ENCODE measurements at regions not wholly inside any gene's neighbourhood (a gene's known extent, or its start where the extent isn't known, plus 50 kb on each side); places are given as distances from the start of the nearest gene placed in this dataset.

GRCh38 chr4:4800646-4801408, 58.6 kb upstream of the MSX1 start:
- Histone ChIP-seq H3K4me2 (no peak overlapping the region; the same call in 1 of the 2 replicates), H3K4me3 (ENCODE audit: low read depth in 2 of 2, low read length in 1 of 2) (peak overlapping the region in 1 of 2 experiments; percentile 27; a peak in 1 of 4 replicates), H3K27ac (ENCODE audit: low read depth in 2 of 2, low read length in 1 of 2) (no peak overlapping the region), H3K27me3 (ENCODE audit: insufficient read depth) (no peaks in the 10 kb centered on the region), H3K9ac (no peak overlapping the region), H2AFZ (ENCODE audit: low read depth) (no peak overlapping the region), H3K9me3 (no peaks in the 10 kb centered on the region), H3F3A (replicated peaks; ENCODE audit: insufficient read depth) (no peaks in the 10 kb centered on the region), H3K79me2 (ENCODE audit: insufficient read depth) (no peaks in the 10 kb centered on the region), H3K4me1 (ENCODE audit: control insufficient read depth in 1 of 2, insufficient read depth in 2 of 2, low read depth in 1 of 2, low read length in 1 of 2) (no peaks in the 10 kb centered on the region), H3K9me2 (no peaks in the 10 kb centered on the region), H3K36me3 (replicated peaks in 1 of 2; ENCODE audit: control insufficient read depth in 1 of 2, insufficient read depth in 2 of 2, low read length in 1 of 2) (no peaks in the 10 kb centered on the region), H4K20me1 (ENCODE audit: insufficient read depth) (no peaks in the 10 kb centered on the region)
- ChIA-PET POLR2A (no interaction called here), CTCF (no interaction called here)
- 57% methylated on average over 6 of the region's 6 CpGs for WGBS (ENCODE audit: low lambda C conversion rate)
- TF ChIP-seq RFX5 (IDR thresholded peaks at IDR 0.05; ENCODE audit: low read length) (no peak), TEAD4 (IDR thresholded peaks at IDR 0.05; ENCODE audit: borderline replicate concordance, insufficient read depth) (no peak), FOXJ3 (CRISPR knock-in tag; IDR thresholded peaks at IDR 0.05) (no peak), RXRA (IDR thresholded peaks at IDR 0.05; ENCODE audit: borderline replicate concordance, low read depth) (no peak), SIN3A (IDR thresholded peaks at IDR 0.05; ENCODE audit: borderline replicate concordance, low read depth, low read length) (no peak), JUND (IDR thresholded peaks at IDR 0.05) (no peak), FOSL2 (IDR thresholded peaks at IDR 0.05; ENCODE audit: borderline replicate concordance, low read depth) (no peak), TAF1 (IDR thresholded peaks at IDR 0.05; ENCODE audit: borderline replicate concordance, low read depth, low read length) (no peak), EP300 (IDR thresholded peaks at IDR 0.05; ENCODE audit: borderline replicate concordance in 1 of 2, low read depth in 1 of 2, low read length in 1 of 2) (no peak), NRF1 (IDR thresholded peaks at IDR 0.05; ENCODE audit: low read depth, low read length) (no peak), MXI1 (IDR thresholded peaks at IDR 0.05; ENCODE audit: low read depth, low read length) (no peak), NFIC (IDR thresholded peaks at IDR 0.05; ENCODE audit: borderline replicate concordance) (no peak), CHD2 (IDR thresholded peaks at IDR 0.05; ENCODE audit: low read length, partially characterized antibody) (no peak), RCOR1 (IDR thresholded peaks at IDR 0.05; ENCODE audit: low read length) (no peak), REST (IDR thresholded peaks at IDR 0.05; ENCODE audit: low read depth, low read length) (no peak), IRF3 (IDR thresholded peaks at IDR 0.05; ENCODE audit: low read depth, low read length) (no peak), GATA2 (CRISPR knock-in tag; IDR thresholded peaks at IDR 0.05) (no peak), RAD21 (IDR thresholded peaks at IDR 0.05; ENCODE audit: low read length) (no peak), GABPA (IDR thresholded peaks at IDR 0.05; ENCODE audit: low read depth) (no peak)
- no peak for DNase-seq

Measured in SK-N-SH (cell line).